Mesothelial cell of epicardium (in vitro differentiated cells): ENCODE measurements at regions not wholly inside any gene's neighbourhood (a gene's known extent, or its start where the extent isn't known, plus 50 kb on each side); places are given as distances from the start of the nearest gene placed in this dataset.

Experiments
- DNase-seq, 2 experiments: peaks; one replicate each; pipeline ENCODE4 v3.0.0; 2021; ENCODE audit warnings: low spot score in 2 of 2; ENCODE audit not compliant: unreplicated experiment in 2 of 2
- H3K27ac Mint-ChIP-seq: 2 replicates; pipeline ENCODE4 v1.8.0; 2021; ENCODE audit warnings: mixed read lengths
- H3K27me3 Mint-ChIP-seq: 2 replicates; pipeline ENCODE4 v1.8.0; 2021; ENCODE audit warnings: low read depth, mixed read lengths
- H3K36me3 Mint-ChIP-seq: 2 replicates; pipeline ENCODE4 v1.8.0; 2021; ENCODE audit warnings: mixed read lengths
- H3K4me1 Mint-ChIP-seq: 2 replicates; pipeline ENCODE4 v1.8.0; 2021; ENCODE audit warnings: mixed read lengths
- H3K4me3 Mint-ChIP-seq: 2 replicates; pipeline ENCODE4 v1.8.0; 2021; ENCODE audit warnings: mild to moderate bottlenecking, moderate library complexity, mixed read lengths
- H3K9me3 Mint-ChIP-seq: 2 replicates; pipeline ENCODE4 v1.8.0; 2021; ENCODE audit warnings: mixed read lengths
- CTCF ChIP-seq: fragments of 200-600 bp; sonication (generic); IDR thresholded peaks from one replicate; pipeline ENCODE4 v1.5.0; 2021; ENCODE audit warnings: antibody characterized with exemption; ENCODE audit not compliant: unreplicated experiment

GRCh38 chr5:143699121-143699520, 112.8 kb upstream of the HMHB1 start:
- peaks cover 7% of the 10 kb centered on the region for H3K4me1 Mint-ChIP-seq
- no peak overlapping the region for H3K4me3 Mint-ChIP-seq
- no peaks in the 10 kb centered on the region for H3K9me3 Mint-ChIP-seq
- H3K27me3 Mint-ChIP-seq = no peaks in the 10 kb centered on the region
- H3K27ac Mint-ChIP-seq = no peak overlapping the region
- no peak for DNase-seq
- H3K36me3 Mint-ChIP-seq = no peaks in the 10 kb centered on the region
- TF ChIP-seq CTCF = no peak

GRCh38 chr5:143698574-143698973, 113.4 kb upstream of the HMHB1 start:
- TF ChIP-seq CTCF = no peak
- Mint-ChIP-seq H3K9me3 (no peaks in the 10 kb centered on the region), H3K4me3 (no peak overlapping the region), H3K36me3 (no peaks in the 10 kb centered on the region), H3K4me1 (peaks cover 8% of the 10 kb centered on the region), H3K27ac (no peak overlapping the region), H3K27me3 (no peaks in the 10 kb centered on the region)
- DNase-seq = no peak

- no peak for DNase-seq
- Mint-ChIP-seq H3K4me3 (no peak overlapping the region), H3K27ac (no peak overlapping the region), H3K4me1 (peaks cover 9% of the 10 kb centered on the region), H3K36me3 (no peaks in the 10 kb centered on the region), H3K27me3 (no peaks in the 10 kb centered on the region), H3K9me3 (no peaks in the 10 kb centered on the region)
- no peak for TF ChIP-seq CTCF
These were observed 115.0 kb upstream of the HMHB1 start for GRCh38 chr5:143696921-143697320.

GRCh38 chr5:143695941-143696340, 116.0 kb upstream of the HMHB1 start:
- no peak overlapping the region for H3K4me3 Mint-ChIP-seq
- H3K27me3 Mint-ChIP-seq = no peaks in the 10 kb centered on the region
- DNase-seq = no peak
- no peaks in the 10 kb centered on the region for H3K36me3 Mint-ChIP-seq
- H3K4me1 Mint-ChIP-seq = peaks cover 12% of the 10 kb centered on the region
- TF ChIP-seq CTCF = no peak
- no peaks in the 10 kb centered on the region for H3K9me3 Mint-ChIP-seq
- H3K27ac Mint-ChIP-seq = no peak overlapping the region

- H3K4me1 Mint-ChIP-seq = peaks cover 12% of the 10 kb centered on the region
- H3K36me3 Mint-ChIP-seq = no peaks in the 10 kb centered on the region
- no peak for DNase-seq
- H3K4me3 Mint-ChIP-seq = no peak overlapping the region
- no peak for TF ChIP-seq CTCF
- no peak overlapping the region for H3K27ac Mint-ChIP-seq
- peaks cover 5% of the 10 kb centered on the region for H3K9me3 Mint-ChIP-seq
- H3K27me3 Mint-ChIP-seq = peaks cover 1% of the 10 kb centered on the region
These were observed 116.6 kb upstream of the HMHB1 start for GRCh38 chr5:143695244-143695864.

GRCh38 chr5:143694357-143694756, 117.6 kb upstream of the HMHB1 start:
- peaks cover 12% of the 10 kb centered on the region for H3K4me1 Mint-ChIP-seq

More at GRCh38 chr5:143694357-143694756, 117.6 kb upstream of the HMHB1 start:
- DNase-seq = no peak
- Mint-ChIP-seq H3K9me3 (peaks cover 13% of the 10 kb centered on the region), H3K4me3 (no peak overlapping the region), H3K36me3 (peaks cover 5% of the 10 kb centered on the region), H3K27ac (no peak overlapping the region), H3K27me3 (peaks cover 1% of the 10 kb centered on the region)
- TF ChIP-seq CTCF = no peak
